ENCODE measurements at regions not wholly inside any gene's neighbourhood (a gene's known extent, or its start where the extent isn't known, plus 50 kb on each side); places are given as distances from the start of the nearest gene placed in this dataset.

- TF ChIP-seq POLR2A (IDR thresholded peaks at IDR 0.05; ENCODE audit: low read depth, low read length) (no peak), BCL11A (IDR thresholded peaks at IDR 0.05; ENCODE audit: low read depth, low read length) (no peak), RAD21 (IDR thresholded peaks at IDR 0.05; ENCODE audit: insufficient read depth, low read depth, low read length) (no peak), RFX5 (IDR thresholded peaks at IDR 0.05; ENCODE audit: low read depth, low read length) (no peak), SP1 (IDR thresholded peaks at IDR 0.05; ENCODE audit: low read depth, low read length) (no peak)
- TF ChIP-seq, protein P1, sequence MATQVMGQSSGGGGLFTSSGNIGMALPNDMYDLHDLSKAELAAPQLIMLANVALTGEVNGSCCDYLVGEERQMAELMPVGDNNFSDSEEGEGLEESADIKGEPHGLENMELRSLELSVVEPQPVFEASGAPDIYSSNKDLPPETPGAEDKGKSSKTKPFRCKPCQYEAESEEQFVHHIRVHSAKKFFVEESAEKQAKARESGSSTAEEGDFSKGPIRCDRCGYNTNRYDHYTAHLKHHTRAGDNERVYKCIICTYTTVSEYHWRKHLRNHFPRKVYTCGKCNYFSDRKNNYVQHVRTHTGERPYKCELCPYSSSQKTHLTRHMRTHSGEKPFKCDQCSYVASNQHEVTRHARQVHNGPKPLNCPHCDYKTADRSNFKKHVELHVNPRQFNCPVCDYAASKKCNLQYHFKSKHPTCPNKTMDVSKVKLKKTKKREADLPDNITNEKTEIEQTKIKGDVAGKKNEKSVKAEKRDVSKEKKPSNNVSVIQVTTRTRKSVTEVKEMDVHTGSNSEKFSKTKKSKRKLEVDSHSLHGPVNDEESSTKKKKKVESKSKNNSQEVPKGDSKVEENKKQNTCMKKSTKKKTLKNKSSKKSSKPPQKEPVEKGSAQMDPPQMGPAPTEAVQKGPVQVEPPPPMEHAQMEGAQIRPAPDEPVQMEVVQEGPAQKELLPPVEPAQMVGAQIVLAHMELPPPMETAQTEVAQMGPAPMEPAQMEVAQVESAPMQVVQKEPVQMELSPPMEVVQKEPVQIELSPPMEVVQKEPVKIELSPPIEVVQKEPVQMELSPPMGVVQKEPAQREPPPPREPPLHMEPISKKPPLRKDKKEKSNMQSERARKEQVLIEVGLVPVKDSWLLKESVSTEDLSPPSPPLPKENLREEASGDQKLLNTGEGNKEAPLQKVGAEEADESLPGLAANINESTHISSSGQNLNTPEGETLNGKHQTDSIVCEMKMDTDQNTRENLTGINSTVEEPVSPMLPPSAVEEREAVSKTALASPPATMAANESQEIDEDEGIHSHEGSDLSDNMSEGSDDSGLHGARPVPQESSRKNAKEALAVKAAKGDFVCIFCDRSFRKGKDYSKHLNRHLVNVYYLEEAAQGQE (IDR thresholded peaks at IDR 0.05; ENCODE audit: low read depth, low read length) = no peak
Measured at GRCh38 chr3:66928252-66928651, 69.9 kb upstream of the KBTBD8 start.

All from GM12878 (cell line).